GM12878 (cell line): ENCODE measurements at regions not wholly inside any gene's neighbourhood (a gene's known extent, or its start where the extent isn't known, plus 50 kb on each side); places are given as distances from the start of the nearest gene placed in this dataset.

Experiments used
- ATAC-seq: fragments of 200-7000 bp; cut with Tn5 transposase; 3 replicates; pipeline ENCODE4 v1.9.1; 2020; ENCODE audit warnings: mild to moderate bottlenecking, moderate library complexity
- BruUV-seq: library from RNA; stranded (reverse); fragments of 400-500 nt; replicated peaks from 2 replicates; lab custom pipeline; 2021; lab: Mats Ljungman, UMichigan
- CTCF ChIA-PET: fragments of 300-600 bp; sonication (Branson Sonifier 250); formaldehyde crosslinking; extraction: SDS; loops from one replicate; lab custom pipeline; 2021; ENCODE audit warnings: inconsistent platforms; lab: Yijun Ruan, JAX
- POLR2A ChIA-PET: fragments of 350-600 bp; formaldehyde crosslinking; extraction: SDS; loops from one replicate; lab custom pipeline; 2021; ENCODE audit warnings: inconsistent platforms; lab: Charles Lee
- RAD21 ChIA-PET: fragments of 300-600 bp; sonication (Branson Sonifier 250); formaldehyde crosslinking; loops from one replicate; lab custom pipeline; 2023; ENCODE audit warnings: antibody characterized with exemption; ENCODE audit not compliant: unreplicated experiment; lab: Charles Lee
- SMC1A ChIA-PET: fragments of 300-600 bp; sonication (Branson Sonifier 250); formaldehyde crosslinking; loops from one replicate; lab custom pipeline; 2023; ENCODE audit not compliant: unreplicated experiment, uncharacterized antibody; lab: Charles Lee
- DNase-seq: peaks from one replicate; pipeline ENCODE4 v3.0.0-alpha.2; 2011; ENCODE audit warnings: low read depth, low spot score
- FAIRE-seq: peaks from 3 replicates; lab custom pipeline; 2011; peaks lifted over from hg19 to GRCh38; lab: Jason Lieb, UNC
- H2AFZ ChIP-seq: 2 replicates; pipeline ENCODE4 v1.6.0; 2011; ENCODE audit warnings: low read depth, low read length, control low read depth; ENCODE audit not compliant: control insufficient read depth
- H3K27ac ChIP-seq: 2 replicates; pipeline ENCODE4 v1.5.1; 2011; ENCODE audit warnings: control low read depth; ENCODE audit not compliant: control insufficient read depth, insufficient read depth
- H3K27me3 ChIP-seq, 2 experiments: replicated peaks in 1 of 2; 2 replicates each; pipeline versions ENCODE4 v1.6.0 to v1.6.1; 2011; ENCODE audit warnings: low read length in 1 of 2; ENCODE audit not compliant: control insufficient read depth in 2 of 2, insufficient read depth in 2 of 2
- H3K36me3 ChIP-seq, 2 experiments: 2 replicates each; pipeline ENCODE4 v1.5.1; 2011; ENCODE audit warnings: low read length in 1 of 2; ENCODE audit not compliant: control insufficient read depth in 2 of 2, insufficient read depth in 2 of 2
- H3K4me1 ChIP-seq: 2 replicates; pipeline ENCODE4 v1.6.1; 2011; ENCODE audit warnings: mild to moderate bottlenecking, low read length, moderate library complexity, mixed read lengths; ENCODE audit not compliant: control insufficient read depth, insufficient read depth
- H3K4me2 ChIP-seq: 2 replicates; pipeline ENCODE4 v1.6.0; 2011; ENCODE audit warnings: control low read depth; ENCODE audit not compliant: control insufficient read depth, insufficient read depth
- H3K4me3 ChIP-seq: fragments of 200-600 bp; sonication (generic); 2 replicates; pipeline ENCODE4 v1.5.1; 2016
- H3K79me2 ChIP-seq: 2 replicates; pipeline ENCODE4 v1.6.0; 2011; ENCODE audit warnings: low read length; ENCODE audit not compliant: control insufficient read depth, insufficient read depth
- H3K9ac ChIP-seq: 2 replicates; pipeline ENCODE4 v1.8.0; 2011; ENCODE audit warnings: low read length, control low read depth, mixed read lengths; ENCODE audit not compliant: control insufficient read depth, insufficient read depth
- H3K9me3 ChIP-seq: replicated peaks from 3 replicates; pipeline ENCODE4 v1.5.1; 2011; ENCODE audit warnings: mild to moderate bottlenecking, low read length; ENCODE audit not compliant: control insufficient read depth, insufficient read depth
- H4K20me1 ChIP-seq: 2 replicates; pipeline ENCODE4 v1.6.0; 2011; ENCODE audit not compliant: control insufficient read depth, insufficient read depth
- EZH2 ChIP-seq: IDR thresholded peaks from 2 replicates; pipeline ENCODE4 v1.6.1; 2012; ENCODE audit warnings: low read depth, mild to moderate bottlenecking, control low read depth, inconsistent platforms, low read length, borderline replicate concordance; ENCODE audit not compliant: control insufficient read depth
- NFIC ChIP-seq: IDR thresholded peaks from 2 replicates; pipeline ENCODE4 v1.6.1; 2012; ENCODE audit warnings: low read depth, mild to moderate bottlenecking, inconsistent platforms, low read length, moderate library complexity
- NFXL1 ChIP-seq: fragments of 450-650 bp; IDR thresholded peaks from 2 replicates; pipeline ENCODE4 v1.6.1; 2017; ENCODE audit warnings: antibody characterized with exemption, mild to moderate bottlenecking, borderline replicate concordance
- PKNOX1 ChIP-seq: fragments of 450-650 bp; IDR thresholded peaks from 2 replicates; pipeline ENCODE4 v1.6.1; 2016; ENCODE audit warnings: mild to moderate bottlenecking
- POU2F2 ChIP-seq: IDR thresholded peaks from 3 replicates; pipeline ENCODE4 v1.6.1; 2011; ENCODE audit warnings: low read depth, mild to moderate bottlenecking, low read length, borderline replicate concordance
- WGBS: methylation state at CpG from one replicate; pipeline ENCODE4 v1.1.6; 2016; ENCODE audit warnings: low lambda C conversion rate; ENCODE audit not compliant: insufficient replicate concordance, insufficient coverage; ENCODE audit errors: missing lambda C conversion rate; 5-methylcytosine and 5-hydroxymethylcytosine counted together
- in situ Hi-C: fragments of 300-500 bp; cut with MboI; formaldehyde crosslinking; loops from 9 replicates; pipeline ENCODE4 v1.14.3; 2018; ENCODE audit warnings: mixed read lengths
- intact Hi-C: fragments of 100-400 bp; cut with micrococcal nuclease; formaldehyde crosslinking; loops from one replicate; pipeline ENCODE4 v1.14.2; 2022; ENCODE audit not compliant: unreplicated experiment
- TF ChIP-seq, protein P1 (sequence below): IDR thresholded peaks from 2 replicates; pipeline ENCODE4 v1.6.1; 2011; ENCODE audit warnings: low read depth, low read length, improper control_type of control experiment, borderline replicate concordance
- TF ChIP-seq, protein P2 (sequence below): fragments of 450-650 bp; IDR thresholded peaks from 2 replicates; pipeline ENCODE4 v1.6.1; 2016; ENCODE audit warnings: mild to moderate bottlenecking, moderate library complexity, borderline replicate concordance
- TF ChIP-seq, protein P3 (sequence below): fragments of 450-650 bp; IDR thresholded peaks from 2 replicates; pipeline ENCODE4 v1.6.1; 2016; ENCODE audit warnings: mild to moderate bottlenecking

DNA sequence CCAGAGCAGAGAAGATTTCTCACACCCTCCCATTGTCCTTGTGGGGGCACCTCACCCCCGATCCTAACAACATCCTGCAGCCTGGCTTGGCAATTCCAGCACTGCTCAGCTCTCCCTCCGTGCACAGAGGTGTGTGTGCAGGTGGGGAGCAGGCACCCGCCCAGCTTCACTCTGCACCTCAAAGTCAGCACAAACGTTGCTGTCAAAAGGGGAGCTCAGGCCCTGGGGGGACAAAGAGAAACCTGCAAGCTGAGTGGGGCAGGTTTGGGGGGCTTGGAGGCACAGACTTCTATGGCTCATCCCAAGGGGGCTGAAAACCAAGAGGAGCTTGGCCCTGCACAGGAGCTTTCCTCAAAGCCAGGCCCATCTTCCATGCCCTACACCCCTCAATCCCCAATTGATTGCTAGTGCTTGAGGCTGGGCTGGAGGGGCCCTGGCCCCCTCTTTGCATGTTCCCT, 231.9 kb upstream of the TNRC6C start:
- POLR2A ChIA-PET = no interaction called here
- intact Hi-C loops (no loop called here), in situ Hi-C loops (no loop called here)
- 2% methylated on average over 4 of the region's 4 CpGs for WGBS
- Histone ChIP-seq H4K20me1 (no peaks in the 10 kb centered on the region; the same call in 1 of the 2 replicates), H3K27me3 (no peaks in the 10 kb centered on the region), H3K4me1 (no peaks in the 10 kb centered on the region), H3K4me3 (no peak overlapping the region), H3K36me3 (no peaks in the 10 kb centered on the region), H3K79me2 (no peaks in the 10 kb centered on the region), H2AFZ (no peak overlapping the region), H3K9me3 (no peaks in the 10 kb centered on the region), H3K4me2 (no peak overlapping the region), H3K27ac (no peak overlapping the region), H3K9ac (no peak overlapping the region)
- TF ChIP-seq POU2F2 = no peak
- TF ChIP-seq EZH2 = no peak
- TF ChIP-seq NFXL1 = no peak
- ATAC-seq = no peak
- RAD21 ChIA-PET = no interaction called here
- no peak for FAIRE-seq
- CTCF ChIA-PET = interaction anchor here (1.8 kb wide), 1 partner anchor 287 kb away, joined by 4 read pairs; no protein-coding TSS in a partner anchor
- no peak for DNase-seq
- BruUV-seq = no TSS peak
- SMC1A ChIA-PET = no interaction called here

GRCh38 chr17:77727037-77727615, 231.4 kb upstream of the TNRC6C start:
- intact Hi-C loops (no loop called here), in situ Hi-C loops (no loop called here)
- ATAC-seq = no peak
- no peak overlapping the region for H3K9ac ChIP-seq
- ChIA-PET CTCF (interaction anchor here (1.8 kb wide), 1 partner anchor 286 kb away, joined by 4 read pairs; no protein-coding TSS in a partner anchor), SMC1A (no interaction called here), RAD21 (no interaction called here), POLR2A (no interaction called here)
- H3K4me1 ChIP-seq = no peaks in the 10 kb centered on the region
- H3K4me3 ChIP-seq = no peak overlapping the region
- no TSS peak for BruUV-seq
- no peak overlapping the region for H3K4me2 ChIP-seq
- no peaks in the 10 kb centered on the region for H3K36me3 ChIP-seq
- DNase-seq = no peak
- H3K27ac ChIP-seq = no peak overlapping the region
- H3K79me2 ChIP-seq = no peaks in the 10 kb centered on the region
- no peak for FAIRE-seq
- no peak overlapping the region for H2AFZ ChIP-seq
- no peaks in the 10 kb centered on the region for H3K9me3 ChIP-seq
- no peaks in the 10 kb centered on the region for H3K27me3 ChIP-seq
- no peaks in the 10 kb centered on the region; the same call in 1 of the 2 replicates for H4K20me1 ChIP-seq
- WGBS = 16% methylated on average over 14 of the region's 17 CpGs
- no peak for TF ChIP-seq PKNOX1
- TF ChIP-seq, protein P1, sequence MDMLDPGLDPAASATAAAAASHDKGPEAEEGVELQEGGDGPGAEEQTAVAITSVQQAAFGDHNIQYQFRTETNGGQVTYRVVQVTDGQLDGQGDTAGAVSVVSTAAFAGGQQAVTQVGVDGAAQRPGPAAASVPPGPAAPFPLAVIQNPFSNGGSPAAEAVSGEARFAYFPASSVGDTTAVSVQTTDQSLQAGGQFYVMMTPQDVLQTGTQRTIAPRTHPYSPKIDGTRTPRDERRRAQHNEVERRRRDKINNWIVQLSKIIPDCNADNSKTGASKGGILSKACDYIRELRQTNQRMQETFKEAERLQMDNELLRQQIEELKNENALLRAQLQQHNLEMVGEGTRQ = no peak
- TF ChIP-seq, protein P2, sequence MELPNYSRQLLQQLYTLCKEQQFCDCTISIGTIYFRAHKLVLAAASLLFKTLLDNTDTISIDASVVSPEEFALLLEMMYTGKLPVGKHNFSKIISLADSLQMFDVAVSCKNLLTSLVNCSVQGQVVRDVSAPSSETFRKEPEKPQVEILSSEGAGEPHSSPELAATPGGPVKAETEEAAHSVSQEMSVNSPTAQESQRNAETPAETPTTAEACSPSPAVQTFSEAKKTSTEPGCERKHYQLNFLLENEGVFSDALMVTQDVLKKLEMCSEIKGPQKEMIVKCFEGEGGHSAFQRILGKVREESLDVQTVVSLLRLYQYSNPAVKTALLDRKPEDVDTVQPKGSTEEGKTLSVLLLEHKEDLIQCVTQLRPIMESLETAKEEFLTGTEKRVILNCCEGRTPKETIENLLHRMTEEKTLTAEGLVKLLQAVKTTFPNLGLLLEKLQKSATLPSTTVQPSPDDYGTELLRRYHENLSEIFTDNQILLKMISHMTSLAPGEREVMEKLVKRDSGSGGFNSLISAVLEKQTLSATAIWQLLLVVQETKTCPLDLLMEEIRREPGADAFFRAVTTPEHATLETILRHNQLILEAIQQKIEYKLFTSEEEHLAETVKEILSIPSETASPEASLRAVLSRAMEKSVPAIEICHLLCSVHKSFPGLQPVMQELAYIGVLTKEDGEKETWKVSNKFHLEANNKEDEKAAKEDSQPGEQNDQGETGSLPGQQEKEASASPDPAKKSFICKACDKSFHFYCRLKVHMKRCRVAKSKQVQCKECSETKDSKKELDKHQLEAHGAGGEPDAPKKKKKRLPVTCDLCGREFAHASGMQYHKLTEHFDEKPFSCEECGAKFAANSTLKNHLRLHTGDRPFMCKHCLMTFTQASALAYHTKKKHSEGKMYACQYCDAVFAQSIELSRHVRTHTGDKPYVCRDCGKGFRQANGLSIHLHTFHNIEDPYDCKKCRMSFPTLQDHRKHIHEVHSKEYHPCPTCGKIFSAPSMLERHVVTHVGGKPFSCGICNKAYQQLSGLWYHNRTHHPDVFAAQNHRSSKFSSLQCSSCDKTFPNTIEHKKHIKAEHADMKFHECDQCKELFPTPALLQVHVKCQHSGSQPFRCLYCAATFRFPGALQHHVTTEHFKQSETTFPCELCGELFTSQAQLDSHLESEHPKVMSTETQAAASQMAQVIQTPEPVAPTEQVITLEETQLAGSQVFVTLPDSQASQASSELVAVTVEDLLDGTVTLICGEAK = no peak
- no peak for TF ChIP-seq NFIC
- TF ChIP-seq, protein P3, sequence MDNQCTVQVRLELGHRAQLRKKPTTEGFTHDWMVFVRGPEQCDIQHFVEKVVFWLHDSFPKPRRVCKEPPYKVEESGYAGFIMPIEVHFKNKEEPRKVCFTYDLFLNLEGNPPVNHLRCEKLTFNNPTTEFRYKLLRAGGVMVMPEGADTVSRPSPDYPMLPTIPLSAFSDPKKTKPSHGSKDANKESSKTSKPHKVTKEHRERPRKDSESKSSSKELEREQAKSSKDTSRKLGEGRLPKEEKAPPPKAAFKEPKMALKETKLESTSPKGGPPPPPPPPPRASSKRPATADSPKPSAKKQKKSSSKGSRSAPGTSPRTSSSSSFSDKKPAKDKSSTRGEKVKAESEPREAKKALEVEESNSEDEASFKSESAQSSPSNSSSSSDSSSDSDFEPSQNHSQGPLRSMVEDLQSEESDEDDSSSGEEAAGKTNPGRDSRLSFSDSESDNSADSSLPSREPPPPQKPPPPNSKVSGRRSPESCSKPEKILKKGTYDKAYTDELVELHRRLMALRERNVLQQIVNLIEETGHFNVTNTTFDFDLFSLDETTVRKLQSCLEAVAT = no peak
